AML-193 (cell line): ENCODE measurements at regions not wholly inside any gene's neighbourhood (a gene's known extent, or its start where the extent isn't known, plus 50 kb on each side); places are given as distances from the start of the nearest gene placed in this dataset.
"Not testable (repeated sequence)": the region's sequence is repeated elsewhere in the genome, so short reads cannot be mapped to it uniquely, and the experiment has no call there.

Experiments used
- DNase-seq, 2 experiments: peaks; one replicate each; lab custom pipeline; 2025; lab: John Stamatoyannopoulos, UW

- DNase-seq: not testable (repeated sequence)
Measured at GRCh38 chr1:207196135-207196534, 92.1 kb downstream of the C4BPA start.

GRCh38 chr1:207201534-207201933, 97.5 kb downstream of the C4BPA start:
- DNase-seq: not testable (repeated sequence)

- no peak for DNase-seq
Measured at GRCh38 chr1:207202480-207202879, 98.4 kb downstream of the C4BPA start.

GRCh38 chr1:207203541-207203940, 99.5 kb downstream of the C4BPA start:
- peak; percentile 15 to 20 for DNase-seq

GRCh38 chr1:207205614-207206061, 101.6 kb downstream of the C4BPA start:
- no peak for DNase-seq

- DNase-seq: not testable (repeated sequence)
Measured at GRCh38 chr1:207208691-207209090, 104.7 kb downstream of the C4BPA start.

GRCh38 chr1:207214453-207214852, 107.0 kb upstream of the CD55 start:
- DNase-seq: no peak

GRCh38 chr1:207217778-207218511, 103.5 kb upstream of the CD55 start:
- DNase-seq: no peak

GRCh38 chr1:207218512-207219362, 102.7 kb upstream of the CD55 start:
- DNase-seq: no peak

- no peak for DNase-seq
Measured at GRCh38 chr1:207219979-207220889, 101.2 kb upstream of the CD55 start.

- no peak for DNase-seq
Measured at GRCh38 chr1:207221934-207222351, 99.5 kb upstream of the CD55 start.

- DNase-seq: no peak
Measured at GRCh38 chr1:207223162-207223561, 98.3 kb upstream of the CD55 start.

GRCh38 chr1:207224666-207225065, 96.8 kb upstream of the CD55 start:
- no peak for DNase-seq

GRCh38 chr1:207227131-207227630, 94.3 kb upstream of the CD55 start:
- DNase-seq: no peak

- no peak for DNase-seq
Measured at GRCh38 chr1:207228987-207229386, 92.5 kb upstream of the CD55 start.

- no peak for DNase-seq
Measured at GRCh38 chr1:207230441-207230840, 91.0 kb upstream of the CD55 start.

- DNase-seq: no peak
Measured at GRCh38 chr1:207234690-207235089, 86.8 kb upstream of the CD55 start.

- DNase-seq: no peak
Measured at GRCh38 chr1:207239874-207240273, 81.6 kb upstream of the CD55 start.

GRCh38 chr1:207240325-207241101, 81.0 kb upstream of the CD55 start:
- no peak for DNase-seq

- DNase-seq: no peak
Measured at GRCh38 chr1:207241164-207241934, 80.1 kb upstream of the CD55 start.
